ENCODE measurements at regions not wholly inside any gene's neighbourhood (a gene's known extent, or its start where the extent isn't known, plus 50 kb on each side); places are given as distances from the start of the nearest gene placed in this dataset.
"Not testable (repeated sequence)": the region's sequence is repeated elsewhere in the genome, so short reads cannot be mapped to it uniquely, and the experiment has no call there.

- DNase-seq = no peak
Observed at GRCh38 chr2:156779416-156780120, 343.4 kb downstream of the GPD2 start.

DNA sequence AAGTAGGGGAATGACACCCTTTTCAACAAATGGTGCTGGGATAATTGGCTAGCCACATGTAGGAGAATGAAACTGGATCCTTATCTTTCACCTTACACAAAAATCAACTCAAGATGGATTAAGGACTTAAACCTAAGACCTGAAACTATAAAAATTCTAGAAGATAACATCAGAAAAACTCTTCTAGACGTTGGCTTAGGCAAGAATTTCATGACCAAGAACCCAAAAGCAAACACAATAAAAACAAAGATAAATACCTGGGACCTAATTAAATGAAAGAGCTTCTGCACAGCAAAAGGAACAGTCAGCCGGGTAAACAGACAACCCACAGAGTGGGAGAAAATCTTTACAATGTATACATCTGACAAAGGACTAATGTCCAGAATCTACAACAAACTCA is 345.5 kb downstream of the GPD2 start:
- DNase-seq = not testable (repeated sequence)

GRCh38 chr2:156784020-156784701 is 348.0 kb downstream of the GPD2 start:
- DNase-seq = no peak

DNA sequence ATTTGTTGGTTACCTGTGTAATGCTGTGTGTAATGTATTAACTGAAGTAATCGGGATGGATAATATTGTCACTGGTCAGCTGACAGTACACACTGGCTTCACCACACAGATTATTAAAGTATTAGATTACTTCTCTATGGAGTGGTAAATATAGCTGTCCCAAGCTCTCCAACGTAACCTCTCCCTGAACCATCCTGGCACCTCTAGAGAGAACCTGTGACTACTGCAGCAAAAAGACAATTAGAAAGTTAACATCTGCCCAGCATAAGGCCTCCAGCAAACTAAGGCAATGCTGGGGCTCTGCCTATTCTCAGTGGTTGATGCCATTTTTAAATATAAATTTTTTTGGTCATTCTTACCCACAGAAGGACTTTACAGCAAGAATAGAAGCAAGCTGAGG is 351.3 kb downstream of the GPD2 start:
- no peak for DNase-seq

- no peak for DNase-seq
Observed at GRCh38 chr2:156790343-156791037, 354.3 kb downstream of the GPD2 start.

- DNase-seq = no peak
Observed at GRCh38 chr2:156792242-156792840, 356.2 kb downstream of the GPD2 start.

DNA sequence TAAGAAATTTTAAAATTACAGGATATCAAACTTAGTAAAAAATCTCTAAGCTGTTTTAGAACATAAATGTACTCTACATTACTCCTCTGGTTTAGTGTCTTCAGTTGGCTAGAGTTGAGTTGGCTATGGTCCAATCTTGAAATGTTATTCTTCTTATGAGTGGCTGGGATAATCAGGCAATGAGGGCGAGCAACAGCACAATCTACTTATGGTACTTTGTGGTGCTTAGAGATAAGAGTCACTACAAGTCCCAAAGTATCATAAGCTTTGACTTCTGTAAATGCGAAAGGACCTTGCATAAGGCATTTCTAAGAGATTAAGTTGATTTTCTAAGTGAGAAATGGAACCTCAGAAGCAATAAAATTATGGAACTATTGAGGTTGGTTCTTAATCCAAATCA is 361.7 kb downstream of the GPD2 start:
- DNase-seq = no peak

DNA sequence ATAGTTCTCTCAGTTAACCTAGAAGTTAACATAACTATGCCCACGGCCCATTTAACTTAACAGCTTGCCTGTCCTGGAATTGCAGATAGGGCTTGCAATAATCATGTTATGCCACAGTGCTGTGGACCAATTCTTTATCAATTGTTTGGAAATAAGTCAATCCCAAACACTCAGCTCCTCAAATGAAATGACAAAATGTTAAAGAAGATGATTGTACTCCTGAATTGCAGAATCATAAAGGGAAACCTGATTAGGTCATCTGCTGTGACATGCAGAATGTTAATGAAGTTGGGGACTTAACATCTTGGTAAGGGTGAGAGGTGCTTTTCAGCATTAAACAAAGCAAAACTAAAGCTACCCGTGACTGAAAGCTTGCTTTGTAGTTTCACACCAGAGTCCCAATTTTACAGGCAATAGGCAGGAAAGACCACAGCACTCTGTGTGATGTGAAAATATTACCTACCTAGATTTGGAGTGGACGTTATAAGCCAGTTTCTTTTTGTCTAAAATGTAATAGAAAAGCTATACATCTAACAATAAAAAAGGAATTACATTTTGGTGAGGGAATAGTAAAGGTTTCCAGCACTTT is 364.0 kb downstream of the GPD2 start:
- no peak for DNase-seq

DNA sequence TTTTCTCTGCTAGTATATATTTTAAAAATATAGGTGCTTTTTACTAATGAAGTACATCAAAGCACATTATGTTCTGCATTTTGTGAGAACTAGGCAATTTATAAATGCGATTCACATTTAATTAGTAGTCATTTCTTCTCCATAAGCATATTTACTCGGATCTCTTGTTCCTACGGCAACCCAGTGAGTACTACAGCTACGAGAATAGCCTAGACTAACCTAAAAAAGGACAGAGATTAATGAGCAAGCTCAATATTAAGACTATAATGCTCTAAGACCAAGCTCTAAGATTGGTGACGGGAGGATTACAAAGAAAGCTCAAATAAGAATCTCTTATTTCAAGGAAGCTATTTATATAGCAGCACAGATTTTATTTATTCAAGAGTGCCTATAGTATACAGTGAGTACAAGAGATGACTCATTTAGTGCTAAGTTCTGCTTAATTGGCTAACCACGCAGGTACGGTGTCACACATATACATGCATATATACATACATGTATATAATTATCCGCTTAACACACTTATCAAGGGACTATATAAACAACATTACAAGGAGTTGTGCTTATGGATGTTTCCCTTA is 364.7 kb downstream of the GPD2 start:
- no peak for DNase-seq

DNA sequence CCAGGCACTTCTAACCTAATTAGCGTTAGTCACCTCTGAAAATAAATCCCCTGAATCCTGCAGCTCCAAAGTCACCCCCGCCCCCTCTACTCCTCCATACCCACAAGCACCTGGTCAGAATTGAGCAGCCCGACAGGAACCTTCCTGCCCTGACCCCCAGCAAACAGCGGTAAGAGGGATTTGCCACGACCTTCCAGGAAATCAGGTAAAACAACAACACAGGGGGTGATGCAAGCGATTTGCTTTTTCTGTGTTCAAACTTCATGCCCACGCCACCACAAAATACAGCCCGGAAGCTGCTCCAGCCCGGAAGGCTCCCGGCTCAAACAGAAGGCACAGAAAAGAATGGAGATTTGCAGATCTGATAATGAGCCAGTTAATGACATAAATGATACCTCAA is 367.1 kb downstream of the GPD2 start:
- no peak for DNase-seq

- DNase-seq = no peak
Observed at GRCh38 chr2:156803967-156804366, 367.8 kb downstream of the GPD2 start.

DNA sequence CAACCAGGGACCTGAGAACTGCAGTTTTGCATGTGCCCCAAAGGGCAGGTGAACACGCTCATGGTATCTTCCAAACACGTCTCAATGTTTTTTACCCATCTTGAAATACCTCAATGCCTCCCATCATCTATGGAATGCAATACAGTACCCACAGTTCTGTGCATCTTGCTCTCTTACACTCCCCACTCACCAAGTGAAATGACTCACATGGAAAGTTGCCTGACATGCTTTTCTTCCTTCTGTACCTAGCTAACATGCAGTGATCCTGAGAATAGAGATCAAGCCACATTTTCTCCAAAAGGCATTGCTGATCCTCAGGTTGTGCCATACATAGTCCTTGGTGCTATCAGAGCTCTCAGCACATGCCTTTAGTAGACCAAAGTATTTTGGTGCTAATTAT is 373.9 kb downstream of the GPD2 start:
- no peak for DNase-seq

GRCh38 chr2:156812496-156812895 is 376.3 kb downstream of the GPD2 start:
- no peak for DNase-seq

DNA sequence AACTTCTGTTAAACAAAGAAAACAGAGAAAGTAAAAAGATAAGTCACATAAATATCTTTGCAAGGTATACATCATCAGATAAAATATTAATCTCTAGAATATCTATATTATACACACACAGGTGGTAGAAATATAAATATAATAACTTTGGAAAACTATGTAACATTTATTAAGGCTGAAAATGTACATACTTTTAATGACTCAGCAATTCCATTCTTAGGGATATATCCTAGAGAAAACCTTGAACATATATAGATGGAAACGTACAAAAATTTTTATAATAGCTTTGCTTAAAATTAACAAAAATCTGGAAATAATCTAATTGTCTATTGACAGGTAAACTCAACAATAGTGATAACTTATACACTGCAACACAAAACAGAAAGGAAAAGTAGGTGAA is 381.3 kb downstream of the GPD2 start:
- DNase-seq = no peak

- no peak for DNase-seq
Observed at GRCh38 chr2:156818221-156818620, 382.0 kb downstream of the GPD2 start.

DNA sequence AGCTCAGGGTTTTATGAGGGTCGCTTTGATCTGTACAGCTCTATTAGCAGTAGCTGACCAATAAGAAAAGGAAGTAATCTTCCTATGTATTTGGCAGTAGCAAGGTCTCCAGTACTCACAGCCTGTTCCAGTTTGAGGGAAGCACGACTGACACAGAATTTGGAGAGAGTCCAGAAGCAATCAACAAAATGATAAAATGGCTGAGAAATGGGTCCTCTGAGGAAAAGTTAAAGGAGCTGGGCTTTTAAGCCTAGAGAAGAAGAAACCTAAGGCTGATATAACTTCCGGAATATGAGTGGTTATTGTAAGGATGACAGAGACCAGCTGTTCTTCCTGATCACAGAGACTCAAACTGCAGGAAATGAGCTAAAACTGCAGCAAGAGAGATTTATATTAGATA is 382.8 kb downstream of the GPD2 start:
- DNase-seq = no peak

GRCh38 chr2:156826341-156826933 is 390.3 kb downstream of the GPD2 start:
- no peak for DNase-seq

DNA sequence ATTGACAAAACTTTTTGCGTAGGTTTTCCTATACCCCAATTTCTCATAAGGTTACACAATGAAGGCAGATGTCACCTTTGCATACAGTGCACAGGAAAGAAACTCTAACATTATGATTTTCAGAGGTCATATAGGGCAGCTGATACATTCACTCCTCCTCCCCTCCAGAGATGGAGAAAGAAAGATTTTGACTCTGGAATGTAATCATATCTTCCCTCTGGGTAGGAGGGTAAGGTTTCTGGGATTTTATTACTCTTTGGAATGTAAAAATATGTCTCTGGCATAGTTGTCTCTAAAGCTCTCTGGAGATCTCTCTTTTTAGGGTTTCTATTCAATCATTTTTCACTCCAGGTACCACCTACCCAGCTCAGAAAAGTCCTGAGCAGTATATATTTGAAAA is 398.3 kb downstream of the GPD2 start:
- no peak for DNase-seq

GRCh38 chr2:156837635-156838370 is 401.6 kb downstream of the GPD2 start:
- no peak for DNase-seq

DNA sequence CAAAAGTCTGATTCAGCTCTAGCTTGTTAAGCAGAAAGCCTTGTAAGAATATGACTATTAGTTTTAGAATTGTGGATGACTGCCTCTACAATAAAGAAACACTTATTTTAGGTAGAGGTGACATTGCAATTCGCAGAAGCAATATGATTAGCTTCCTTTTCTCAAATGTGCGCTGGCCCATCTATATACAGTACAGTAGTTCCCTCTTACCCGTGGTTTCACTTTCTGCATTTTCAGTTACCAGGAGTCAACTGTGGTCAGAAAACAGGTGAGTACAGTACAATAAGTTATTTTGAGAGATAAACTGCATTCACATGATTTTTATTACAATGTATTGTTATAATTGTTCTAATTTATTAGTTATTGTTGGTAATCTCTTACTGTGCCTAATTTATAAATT is 405.1 kb downstream of the GPD2 start:
- DNase-seq = no peak

GRCh38 chr2:156845806-156846558 is 409.8 kb downstream of the GPD2 start:
- DNase-seq = no peak
